Endothelial cell (in vitro differentiated cells): ENCODE measurements at regions not wholly inside any gene's neighbourhood (a gene's known extent, or its start where the extent isn't known, plus 50 kb on each side); places are given as distances from the start of the nearest gene placed in this dataset.

Source experiments
- DNase-seq: peaks from one replicate; pipeline ENCODE4 v3.0.0; 2021; ENCODE audit warnings: low spot score
- H3K27ac Mint-ChIP-seq: one replicate; pipeline ENCODE4 v1.8.0; 2021; ENCODE audit warnings: mixed read lengths, inconsistent platforms; ENCODE audit not compliant: unreplicated experiment
- H3K27me3 Mint-ChIP-seq: one replicate; pipeline ENCODE4 v1.8.0; 2021; ENCODE audit warnings: mild to moderate bottlenecking, moderate library complexity, mixed read lengths, inconsistent platforms; ENCODE audit not compliant: unreplicated experiment
- H3K36me3 Mint-ChIP-seq: one replicate; pipeline ENCODE4 v1.8.0; 2021; ENCODE audit warnings: mild to moderate bottlenecking, low read depth, mixed read lengths, inconsistent platforms; ENCODE audit not compliant: unreplicated experiment
- H3K4me1 Mint-ChIP-seq: one replicate; pipeline ENCODE4 v1.8.0; 2021; ENCODE audit warnings: mild to moderate bottlenecking, mixed read lengths, inconsistent platforms; ENCODE audit not compliant: unreplicated experiment
- H3K4me3 Mint-ChIP-seq: one replicate; pipeline ENCODE4 v1.8.0; 2021; ENCODE audit warnings: mild to moderate bottlenecking, mixed read lengths, inconsistent platforms; ENCODE audit not compliant: unreplicated experiment
- H3K9me3 Mint-ChIP-seq: one replicate; pipeline ENCODE4 v1.8.0; 2021; ENCODE audit warnings: mixed read lengths, inconsistent platforms; ENCODE audit not compliant: unreplicated experiment
- TF ChIP-seq, protein P1 (sequence below): fragments of 200-600 bp; sonication (generic); IDR thresholded peaks from one replicate; pipeline ENCODE4 v1.5.0; 2021; ENCODE audit warnings: antibody characterized with exemption; ENCODE audit not compliant: unreplicated experiment

DNA sequence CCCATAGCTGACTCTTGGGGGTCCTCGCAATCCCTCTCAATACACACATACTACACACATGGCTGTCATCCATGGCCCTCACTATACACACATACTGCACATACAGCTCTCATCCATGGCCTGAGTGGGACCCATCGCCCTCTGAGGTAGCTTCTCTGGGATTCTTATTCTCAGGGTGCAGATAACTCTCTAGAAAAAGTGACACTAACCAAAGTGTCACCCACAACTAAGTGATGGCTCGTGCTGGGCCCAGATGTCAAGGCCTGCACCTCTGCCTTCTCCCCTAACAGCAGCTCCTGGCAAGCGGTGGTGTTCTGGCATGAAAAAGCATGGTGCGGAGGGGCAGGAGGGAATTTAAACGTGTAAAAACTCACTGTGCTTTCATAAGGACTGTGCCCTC is 62.7 kb upstream of the ZPBP start:
- H3K4me3 Mint-ChIP-seq, result no peak overlapping the region
- peaks cover 17% of the 10 kb centered on the region for H3K4me1 Mint-ChIP-seq
- no peak overlapping the region for H3K27ac Mint-ChIP-seq
- H3K36me3 Mint-ChIP-seq, result no peaks in the 10 kb centered on the region
- H3K27me3 Mint-ChIP-seq, result peaks cover 1% of the 10 kb centered on the region
- TF ChIP-seq, protein P1, sequence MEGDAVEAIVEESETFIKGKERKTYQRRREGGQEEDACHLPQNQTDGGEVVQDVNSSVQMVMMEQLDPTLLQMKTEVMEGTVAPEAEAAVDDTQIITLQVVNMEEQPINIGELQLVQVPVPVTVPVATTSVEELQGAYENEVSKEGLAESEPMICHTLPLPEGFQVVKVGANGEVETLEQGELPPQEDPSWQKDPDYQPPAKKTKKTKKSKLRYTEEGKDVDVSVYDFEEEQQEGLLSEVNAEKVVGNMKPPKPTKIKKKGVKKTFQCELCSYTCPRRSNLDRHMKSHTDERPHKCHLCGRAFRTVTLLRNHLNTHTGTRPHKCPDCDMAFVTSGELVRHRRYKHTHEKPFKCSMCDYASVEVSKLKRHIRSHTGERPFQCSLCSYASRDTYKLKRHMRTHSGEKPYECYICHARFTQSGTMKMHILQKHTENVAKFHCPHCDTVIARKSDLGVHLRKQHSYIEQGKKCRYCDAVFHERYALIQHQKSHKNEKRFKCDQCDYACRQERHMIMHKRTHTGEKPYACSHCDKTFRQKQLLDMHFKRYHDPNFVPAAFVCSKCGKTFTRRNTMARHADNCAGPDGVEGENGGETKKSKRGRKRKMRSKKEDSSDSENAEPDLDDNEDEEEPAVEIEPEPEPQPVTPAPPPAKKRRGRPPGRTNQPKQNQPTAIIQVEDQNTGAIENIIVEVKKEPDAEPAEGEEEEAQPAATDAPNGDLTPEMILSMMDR, result no peak
- H3K9me3 Mint-ChIP-seq, result no peaks in the 10 kb centered on the region
- no peak for DNase-seq

DNA sequence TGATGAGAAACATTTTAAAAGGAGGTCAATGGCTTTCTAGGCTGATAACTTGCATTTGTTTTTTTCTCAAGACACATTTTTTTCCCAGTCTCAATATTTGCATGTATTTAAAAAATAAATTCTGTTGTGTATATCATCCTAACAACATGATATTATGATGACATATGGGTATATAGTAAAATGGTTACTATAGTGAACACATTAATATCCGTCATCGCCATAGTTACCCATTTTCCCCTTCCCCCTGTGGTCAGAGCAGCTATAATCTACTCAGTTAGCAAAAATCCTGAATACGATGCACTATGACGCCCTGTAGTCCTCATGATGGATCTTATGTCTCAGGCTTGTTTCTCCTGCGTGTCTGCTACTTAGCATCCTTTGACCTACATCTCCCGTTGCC is 60.9 kb upstream of the ZPBP start:
- Mint-ChIP-seq H3K4me3 (no peak overlapping the region), H3K27ac (no peak overlapping the region), H3K36me3 (no peaks in the 10 kb centered on the region), H3K9me3 (no peaks in the 10 kb centered on the region), H3K27me3 (peaks cover 4% of the 10 kb centered on the region), H3K4me1 (peaks cover 17% of the 10 kb centered on the region)
- TF ChIP-seq, protein P1, result no peak
- no peak for DNase-seq

DNA sequence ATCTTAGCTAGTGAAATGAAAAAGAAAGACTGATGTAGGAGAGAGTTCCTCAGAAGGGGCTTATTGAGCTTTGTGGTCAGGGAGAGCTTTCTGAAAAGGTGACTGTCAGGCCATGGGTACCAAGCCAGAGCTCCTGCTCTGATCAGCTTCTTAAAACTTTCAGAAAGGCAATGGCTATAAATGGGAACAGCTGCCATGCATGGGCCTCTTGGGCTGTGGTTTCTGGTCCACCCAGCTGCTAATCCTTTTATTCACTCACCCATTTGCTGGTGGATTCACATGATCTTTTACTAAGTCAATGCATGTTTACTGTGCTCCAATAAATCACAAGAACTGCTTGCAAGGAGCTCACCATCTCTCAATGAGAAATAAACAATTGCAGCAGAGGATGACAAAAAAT is 60.1 kb upstream of the ZPBP start:
- no peak overlapping the region for H3K4me3 Mint-ChIP-seq
- no peak for DNase-seq
- peaks cover 4% of the 10 kb centered on the region for H3K27me3 Mint-ChIP-seq
- H3K9me3 Mint-ChIP-seq, result no peaks in the 10 kb centered on the region
- no peaks in the 10 kb centered on the region for H3K36me3 Mint-ChIP-seq
- TF ChIP-seq, protein P1, result no peak
- H3K4me1 Mint-ChIP-seq, result peaks cover 17% of the 10 kb centered on the region
- H3K27ac Mint-ChIP-seq, result no peak overlapping the region

DNA sequence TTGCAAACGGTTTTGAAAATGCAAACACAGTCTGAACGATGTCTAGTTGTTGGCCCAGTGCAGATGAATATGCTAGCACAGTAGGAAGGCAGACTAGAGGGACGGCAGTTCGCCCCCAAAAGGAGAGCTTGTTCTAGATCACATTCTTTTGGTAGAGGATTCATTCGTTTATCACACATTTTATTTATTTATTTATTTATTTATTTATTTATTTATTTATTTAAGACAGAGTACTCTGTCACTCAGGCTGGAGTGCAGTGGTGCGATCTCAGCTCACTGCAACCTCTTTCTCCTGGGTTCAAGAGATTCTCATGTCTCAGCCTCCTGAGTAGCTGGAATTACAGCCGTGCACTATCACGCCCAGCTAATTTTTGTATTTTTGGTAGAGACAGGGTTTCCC is 59.4 kb upstream of the ZPBP start:
- H3K27ac Mint-ChIP-seq, result no peak overlapping the region
- H3K4me1 Mint-ChIP-seq, result peaks cover 17% of the 10 kb centered on the region
- no peak for DNase-seq
- peaks cover 4% of the 10 kb centered on the region for H3K27me3 Mint-ChIP-seq
- no peak overlapping the region for H3K4me3 Mint-ChIP-seq
- H3K36me3 Mint-ChIP-seq, result no peaks in the 10 kb centered on the region
- TF ChIP-seq, protein P1, result no peak
- no peaks in the 10 kb centered on the region for H3K9me3 Mint-ChIP-seq

DNA sequence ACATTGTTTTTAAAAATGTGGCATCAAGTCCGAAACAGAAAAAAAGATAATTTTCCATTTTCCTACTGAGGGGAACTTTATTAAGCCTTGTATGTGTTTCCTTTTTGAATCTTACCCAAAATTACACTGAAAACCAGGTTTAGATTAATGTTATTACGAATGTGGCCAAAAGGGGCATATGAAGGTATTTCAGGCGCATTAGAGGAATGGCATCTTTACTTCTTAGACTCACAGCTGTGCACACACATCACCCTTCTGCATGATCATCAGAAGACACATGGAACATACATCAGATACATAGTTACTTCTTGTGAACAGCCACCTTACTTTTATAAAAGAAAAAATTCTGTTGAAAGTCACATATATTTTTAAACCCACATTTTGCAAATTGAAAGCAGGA is 58.6 kb upstream of the ZPBP start:
- DNase-seq, result no peak
- H3K27ac Mint-ChIP-seq, result no peak overlapping the region
- peaks cover 4% of the 10 kb centered on the region for H3K27me3 Mint-ChIP-seq
- no peaks in the 10 kb centered on the region for H3K36me3 Mint-ChIP-seq
- TF ChIP-seq, protein P1, result no peak
- no peaks in the 10 kb centered on the region for H3K9me3 Mint-ChIP-seq
- no peak overlapping the region for H3K4me3 Mint-ChIP-seq
- peaks cover 11% of the 10 kb centered on the region for H3K4me1 Mint-ChIP-seq
